ENCODE measurements at regions not wholly inside any gene's neighbourhood (a gene's known extent, or its start where the extent isn't known, plus 50 kb on each side); places are given as distances from the start of the nearest gene placed in this dataset.
A peak's percentile ranks its signal among the peaks of the same experiment; 100 is the strongest.
"Not testable (repeated sequence)": the region's sequence is repeated elsewhere in the genome, so short reads cannot be mapped to it uniquely, and the experiment has no call there.

DNA sequence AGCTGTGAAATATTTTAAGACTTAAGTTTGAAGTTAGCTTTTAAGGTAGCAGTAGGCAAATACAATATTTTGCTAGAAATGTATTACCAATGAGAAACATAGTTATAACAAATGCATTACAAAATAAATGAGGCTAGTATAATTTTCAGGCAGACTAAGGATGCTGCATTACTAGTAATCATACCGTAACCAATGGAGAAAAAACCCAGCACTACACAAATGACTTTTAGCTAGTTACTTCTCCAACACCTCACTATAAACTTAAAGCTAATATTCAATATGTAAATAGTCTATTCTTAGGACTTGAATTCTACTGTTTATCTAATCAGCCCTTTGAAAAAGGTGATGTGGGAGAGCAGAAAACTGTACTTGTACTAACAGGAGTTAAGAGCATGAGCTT is 285.3 kb upstream of the KLF14 start:
- no peak for DNase-seq (ENCODE audit: low read depth)

DNA sequence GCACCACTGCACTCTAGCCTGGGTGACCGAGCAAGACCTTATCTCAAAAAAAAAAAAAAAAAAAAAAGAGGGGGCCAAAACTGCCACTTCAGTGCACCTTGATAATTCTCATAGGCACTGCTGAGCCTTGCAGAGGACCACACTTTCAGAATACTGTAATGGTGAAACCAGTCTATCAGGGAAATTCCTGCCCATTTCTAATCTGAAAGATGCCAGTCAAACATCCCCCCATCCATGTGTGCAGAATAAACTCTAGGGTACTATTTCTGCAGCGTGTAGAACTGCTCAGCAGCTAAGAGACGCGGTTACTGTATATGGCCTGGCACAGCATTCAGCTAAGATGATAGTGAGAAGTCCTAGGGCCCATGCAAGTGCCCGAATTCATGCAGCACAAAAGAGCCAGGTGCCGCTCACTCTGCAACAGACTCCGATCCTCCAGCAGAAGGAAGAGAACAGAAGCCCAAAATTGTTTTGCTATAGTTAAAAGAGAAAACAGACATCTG is 286.8 kb upstream of the KLF14 start:
- DNase-seq (ENCODE audit: low read depth), result no peak

DNA sequence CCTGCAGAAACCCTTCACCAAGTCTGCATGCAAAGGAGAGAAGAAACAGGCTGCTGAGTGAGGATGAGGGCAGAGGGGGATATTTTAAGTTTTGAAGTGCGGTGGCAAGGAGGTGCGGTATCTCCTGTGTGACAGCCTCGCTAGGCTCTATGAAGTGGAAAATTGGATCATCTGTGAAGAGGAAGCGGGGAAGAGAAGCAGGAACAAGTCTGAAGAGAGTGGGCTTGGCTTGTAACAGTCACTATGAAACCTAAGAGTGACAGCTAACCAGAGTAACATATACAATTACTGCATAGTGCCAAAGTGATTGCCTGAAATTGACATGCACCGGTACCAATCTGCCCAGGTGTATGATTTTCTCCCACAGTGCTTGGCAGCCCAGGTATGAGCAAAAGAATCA is 287.5 kb upstream of the KLF14 start:
- no peak for DNase-seq (ENCODE audit: low read depth)

DNA sequence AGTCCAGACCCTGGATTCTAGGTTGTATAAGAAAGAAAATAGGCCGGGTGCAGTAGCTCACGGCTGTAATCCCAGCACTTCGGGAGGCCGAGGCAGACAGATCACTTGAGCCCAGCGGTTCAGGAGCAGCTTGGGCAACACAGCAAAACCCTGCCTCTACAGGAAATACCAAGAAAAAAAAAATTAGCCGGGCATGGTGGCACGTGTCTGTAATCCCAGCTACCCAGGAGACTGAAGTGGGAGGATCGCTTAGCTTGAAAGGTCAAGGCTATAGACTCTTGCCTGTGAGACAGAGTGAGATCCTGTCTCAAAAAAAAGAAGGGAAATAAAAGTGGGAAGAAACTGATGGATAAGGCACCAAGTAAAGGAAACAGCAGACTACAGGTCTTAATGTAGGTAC is 287.9 kb upstream of the KLF14 start:
- no peak for DNase-seq (ENCODE audit: low read depth)

DNA sequence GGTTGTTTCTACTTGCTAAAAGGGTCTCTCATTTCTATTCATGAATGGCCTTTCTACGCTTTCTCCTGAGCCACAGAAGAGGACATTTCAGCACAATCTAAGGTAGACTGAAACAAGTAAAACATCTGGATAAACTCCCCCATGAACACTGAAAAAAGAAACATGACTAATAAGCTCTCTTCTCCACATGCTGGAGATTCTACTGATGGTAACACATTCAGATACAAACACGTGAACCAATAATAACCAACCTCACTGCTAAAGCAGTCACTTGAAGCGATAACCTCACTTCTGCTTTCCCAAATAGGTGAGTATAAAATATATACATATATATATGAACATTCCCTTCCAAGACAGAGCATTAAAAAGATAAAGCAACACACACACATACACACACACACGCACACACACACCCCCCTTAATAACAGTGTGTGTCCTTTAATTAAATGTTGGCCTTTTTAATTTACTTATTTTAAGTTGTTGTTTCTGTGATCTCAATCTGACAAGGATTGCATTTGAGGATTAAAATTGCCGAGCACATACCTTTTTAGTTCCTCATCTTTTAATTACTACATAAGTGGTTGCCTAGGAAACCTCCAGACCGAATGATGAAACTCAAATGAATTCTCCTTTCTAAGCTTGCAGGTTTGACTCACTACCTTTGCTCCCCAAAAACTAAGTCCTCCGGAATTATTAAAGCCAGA is 292.4 kb upstream of the KLF14 start:
- DNase-seq (ENCODE audit: low read depth), result no peak

DNA sequence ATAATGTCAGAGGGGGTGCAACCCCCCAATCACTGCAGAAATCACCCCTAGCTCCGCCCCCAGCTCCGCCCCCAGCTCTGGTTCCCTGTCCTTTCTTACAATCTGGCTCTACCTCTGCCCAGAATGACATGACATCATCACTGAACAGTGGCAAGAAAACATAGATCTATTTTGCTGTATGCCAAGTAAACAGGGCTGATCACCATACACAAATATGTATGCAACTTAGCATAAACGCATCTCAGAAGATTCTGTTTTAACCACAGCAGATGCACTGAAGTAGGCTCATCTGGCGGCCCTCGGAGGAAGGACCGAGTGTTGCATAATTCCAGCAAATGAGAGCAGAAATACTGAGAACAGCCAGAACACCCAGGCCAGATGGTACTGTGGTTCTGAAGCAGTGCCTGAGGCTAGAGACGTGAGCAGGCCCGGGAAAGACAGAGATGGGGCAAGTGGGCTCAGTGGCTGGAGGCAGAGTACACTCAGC is 293.3 kb upstream of the KLF14 start:
- peak; percentile 46 for DNase-seq (ENCODE audit: low read depth)

DNA sequence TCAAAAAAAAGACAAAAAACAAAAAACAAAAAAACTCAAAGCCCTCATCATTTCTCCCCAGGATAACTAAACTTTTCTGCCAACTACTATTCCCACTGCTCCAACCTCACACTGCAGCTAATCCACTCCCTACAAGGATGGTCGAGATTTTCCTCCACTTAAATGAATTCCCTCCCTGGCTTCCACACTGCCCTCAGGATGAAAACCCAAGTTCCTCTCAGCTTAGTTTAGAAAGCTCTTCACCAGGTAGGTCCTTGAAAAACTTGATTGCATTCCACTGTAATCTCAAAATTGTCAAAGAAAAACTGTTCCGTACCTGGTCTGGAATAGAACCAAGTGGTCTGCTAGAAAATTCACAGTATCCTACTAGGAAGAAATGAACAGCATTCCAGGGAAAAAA is 294.3 kb upstream of the KLF14 start:
- no peak for DNase-seq (ENCODE audit: low read depth)

DNA sequence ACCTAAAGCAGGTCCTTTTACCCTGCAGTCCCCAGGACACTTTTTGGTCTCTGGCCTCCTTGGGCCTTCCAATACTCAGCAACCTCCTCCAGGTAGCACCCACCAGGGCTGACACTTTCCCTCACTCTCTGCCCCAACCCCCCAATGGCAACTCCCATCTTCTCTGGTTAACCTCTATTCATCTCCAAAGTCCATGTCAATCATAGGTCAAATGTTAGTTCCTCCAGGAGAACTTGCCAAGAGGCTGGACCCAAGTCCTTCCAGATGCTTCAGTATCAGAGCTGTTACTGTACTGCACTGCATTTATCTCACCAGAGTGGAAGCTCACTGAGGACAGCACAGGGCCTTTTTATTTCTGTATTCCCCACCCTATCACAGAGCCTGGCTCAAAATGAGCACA is 295.0 kb upstream of the KLF14 start:
- no peak for DNase-seq (ENCODE audit: low read depth)

DNA sequence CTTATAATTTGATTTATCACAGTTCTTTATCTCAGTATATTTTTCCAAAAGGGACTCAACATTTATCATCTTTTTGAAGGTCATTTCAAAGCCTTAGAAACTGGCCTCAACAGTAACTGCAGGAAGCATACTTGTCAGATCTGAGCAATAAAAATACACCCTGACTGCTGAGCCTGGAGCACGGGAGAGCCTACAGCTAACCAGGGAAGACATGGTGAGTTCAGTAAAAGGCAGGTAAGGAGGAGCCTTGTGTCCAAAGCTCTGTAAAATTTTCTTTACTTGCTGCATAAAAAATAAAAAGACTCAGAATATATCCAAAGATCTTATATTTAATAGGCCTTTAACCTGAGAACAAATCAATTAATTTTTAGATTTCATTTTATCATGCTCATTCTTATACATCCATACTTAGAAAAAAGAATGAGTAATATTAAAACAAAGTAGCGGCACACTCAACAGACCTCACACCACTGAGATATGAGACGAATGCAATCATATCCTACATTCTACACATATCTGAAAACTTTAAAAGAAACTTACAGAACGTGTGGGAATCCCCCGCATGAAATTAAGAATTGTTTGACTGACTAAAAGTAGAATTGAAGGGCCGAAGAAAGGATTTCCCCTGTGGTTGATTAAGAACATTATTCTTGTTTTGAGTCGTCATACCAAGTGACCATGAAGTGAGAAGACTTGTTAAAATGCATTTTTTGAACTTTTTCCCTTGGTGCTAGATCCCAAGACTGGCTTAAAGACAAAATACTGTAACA is 296.4 kb upstream of the MKLN1 start:
- DNase-seq (ENCODE audit: low read depth), result no peak

DNA sequence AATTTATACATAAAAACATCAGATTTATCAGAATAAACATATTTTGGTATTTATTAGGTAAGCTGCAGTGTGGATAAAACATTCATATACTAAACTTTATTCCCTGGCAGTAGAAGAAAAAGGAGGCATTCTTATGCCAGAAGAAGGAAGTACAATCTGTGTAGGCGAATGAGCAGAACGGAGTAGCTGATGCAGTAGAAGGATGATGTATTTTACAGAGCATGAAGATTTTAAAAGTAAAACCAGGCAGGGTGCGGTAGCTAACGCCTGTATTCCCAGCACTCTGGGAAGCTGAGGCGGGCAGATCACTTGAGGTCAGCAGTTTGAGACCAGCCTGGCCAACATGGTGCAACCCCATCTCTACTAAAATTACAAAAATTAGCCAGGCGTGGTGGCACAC is 294.9 kb upstream of the MKLN1 start:
- DNase-seq (ENCODE audit: low read depth), result no peak

DNA sequence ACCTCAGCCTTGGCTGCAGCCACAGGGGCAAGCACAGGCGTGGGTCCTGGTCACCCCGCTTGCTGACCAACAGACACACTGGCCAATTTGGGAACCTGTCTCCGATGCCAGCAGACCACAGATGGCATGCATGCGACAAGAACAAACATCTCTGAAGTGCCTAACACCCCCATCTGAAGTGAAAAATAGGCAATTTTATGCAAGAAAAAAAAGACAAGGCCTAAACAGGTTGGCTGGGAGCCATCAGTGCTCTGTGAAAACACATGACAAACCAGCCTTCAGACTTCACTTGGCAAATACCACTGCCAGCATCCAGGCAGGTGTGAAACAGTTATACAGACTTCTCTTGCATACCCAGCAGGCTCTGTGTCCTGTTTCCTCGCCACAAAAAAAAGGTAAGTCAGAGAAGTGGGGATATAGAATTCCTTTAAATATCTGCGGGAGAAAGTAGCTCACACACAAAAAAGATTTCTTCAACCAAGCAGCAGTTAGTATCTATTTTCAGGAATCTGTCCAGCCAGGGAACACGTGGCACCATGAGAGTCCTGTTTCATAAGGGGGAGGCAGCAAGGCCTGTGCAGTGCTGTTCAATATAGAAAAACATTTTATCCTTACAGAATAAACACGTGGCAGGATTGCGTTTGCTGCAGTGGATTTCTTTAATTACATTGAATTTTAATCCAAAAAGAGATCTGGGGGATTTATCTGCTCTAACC is 293.4 kb upstream of the MKLN1 start:
- DNase-seq (ENCODE audit: low read depth), result no peak

DNA sequence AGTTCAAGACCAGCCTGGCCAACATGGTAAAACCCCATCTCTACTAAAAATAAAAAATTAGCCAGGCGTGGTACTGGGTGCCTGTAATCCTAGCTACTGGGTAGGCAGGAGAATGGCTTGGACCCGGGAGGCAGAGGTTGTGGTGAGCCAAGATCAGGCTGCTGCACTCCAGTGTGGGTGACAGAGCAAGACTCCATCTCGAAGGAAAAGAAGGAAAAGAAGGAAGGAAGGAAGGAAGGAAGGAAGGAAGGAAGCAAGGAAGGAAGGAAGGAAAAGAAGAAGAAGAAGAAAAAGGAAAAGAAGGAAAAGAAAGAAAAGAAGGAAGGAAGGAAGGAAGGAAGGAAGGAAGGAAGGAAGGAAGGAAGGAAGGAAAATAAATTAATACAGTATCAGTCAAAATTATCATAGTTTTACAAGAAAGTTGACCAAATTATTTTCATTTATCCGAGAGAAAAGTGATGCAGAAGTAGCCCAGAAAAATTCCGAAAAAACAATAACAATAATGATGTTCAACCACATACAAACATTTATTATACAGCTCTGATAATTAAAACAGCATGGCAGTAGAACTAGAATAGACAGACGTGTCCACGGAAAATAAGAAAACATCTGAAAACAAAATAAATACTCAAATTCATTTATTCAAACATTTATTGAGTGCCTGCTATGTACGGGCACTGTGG is 292.4 kb upstream of the MKLN1 start:
- DNase-seq (ENCODE audit: low read depth), result no peak

DNA sequence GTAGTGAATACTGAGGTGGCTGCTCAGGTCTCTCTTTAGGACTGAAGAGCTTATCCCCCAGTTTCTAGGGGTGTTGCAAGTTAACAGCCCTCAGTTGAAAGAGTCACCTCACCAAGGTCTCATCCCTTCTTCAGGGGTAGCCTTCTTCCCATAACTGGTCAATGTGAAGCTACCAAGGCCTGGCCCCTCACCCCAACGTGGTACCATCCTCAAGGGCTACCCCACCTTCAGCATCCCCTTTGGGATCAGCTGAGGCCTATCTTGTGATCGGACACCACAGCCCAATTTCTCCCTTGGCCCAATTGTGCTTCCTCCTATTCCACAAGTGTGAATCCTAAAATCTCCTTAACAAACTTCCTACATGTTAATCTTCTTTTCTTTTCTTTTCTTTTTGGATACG is 289.5 kb upstream of the MKLN1 start:
- DNase-seq (ENCODE audit: low read depth), result no peak

DNA sequence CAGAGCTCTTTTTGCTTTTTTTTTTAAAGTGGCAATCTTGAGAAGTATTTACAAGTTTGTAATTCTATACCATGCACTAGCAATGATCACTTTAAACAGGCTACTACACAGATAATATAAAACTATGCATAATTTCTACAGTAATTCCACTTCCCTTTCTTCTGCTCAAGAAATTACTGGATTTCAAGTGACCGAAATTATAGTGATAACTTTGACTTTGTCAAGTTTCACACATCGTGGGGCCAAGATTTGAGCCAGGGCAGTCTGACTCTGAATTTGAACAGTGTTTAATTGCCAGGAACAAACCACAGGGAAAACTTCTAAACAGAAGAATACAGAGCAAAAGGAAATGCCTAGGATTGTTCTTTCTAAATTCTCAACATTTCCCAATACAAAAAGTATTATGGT is 288.3 kb upstream of the MKLN1 start:
- no peak for DNase-seq (ENCODE audit: low read depth)

DNA sequence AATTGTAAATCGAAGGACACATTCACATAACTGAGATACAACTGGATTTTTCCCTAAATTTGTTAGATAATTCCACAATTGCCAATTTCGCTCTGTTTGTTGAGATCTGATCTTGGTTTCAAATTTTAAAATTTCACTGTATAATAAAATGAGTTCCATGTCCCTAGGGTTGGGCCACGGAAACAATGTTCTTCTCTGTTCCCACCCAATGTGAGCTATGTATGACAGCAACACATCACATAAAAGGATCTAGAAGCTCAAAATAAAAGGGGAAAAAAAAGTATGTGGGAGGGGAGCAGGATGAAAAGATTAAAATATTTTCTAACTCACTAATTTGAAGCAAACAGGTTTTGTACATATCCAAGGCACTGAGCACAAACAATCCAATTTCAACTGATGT is 287.8 kb upstream of the MKLN1 start:
- DNase-seq (ENCODE audit: low read depth), result no peak

DNA sequence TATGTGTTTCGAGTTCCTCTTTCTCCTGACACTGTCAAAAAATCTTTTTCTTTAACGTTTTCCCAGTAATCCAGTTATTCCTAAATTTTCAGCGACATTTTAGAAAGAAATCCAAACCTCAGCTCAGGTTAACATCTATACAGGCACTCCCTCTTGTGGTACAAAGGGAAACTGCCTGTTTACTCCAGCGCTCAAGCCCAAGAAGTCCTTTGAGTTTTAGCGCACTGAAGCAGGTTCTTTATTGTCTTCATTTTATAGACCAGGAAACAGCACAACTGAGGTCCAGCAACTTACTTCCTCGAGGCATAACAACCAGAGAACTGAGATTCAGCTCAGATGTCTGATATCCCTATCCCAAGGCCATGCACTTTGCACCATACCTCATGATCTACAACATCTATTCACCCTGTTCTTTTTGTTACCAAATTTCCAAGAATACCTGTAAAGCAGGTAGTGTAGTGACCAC is 287.2 kb upstream of the MKLN1 start:
- no peak for DNase-seq (ENCODE audit: low read depth)

DNA sequence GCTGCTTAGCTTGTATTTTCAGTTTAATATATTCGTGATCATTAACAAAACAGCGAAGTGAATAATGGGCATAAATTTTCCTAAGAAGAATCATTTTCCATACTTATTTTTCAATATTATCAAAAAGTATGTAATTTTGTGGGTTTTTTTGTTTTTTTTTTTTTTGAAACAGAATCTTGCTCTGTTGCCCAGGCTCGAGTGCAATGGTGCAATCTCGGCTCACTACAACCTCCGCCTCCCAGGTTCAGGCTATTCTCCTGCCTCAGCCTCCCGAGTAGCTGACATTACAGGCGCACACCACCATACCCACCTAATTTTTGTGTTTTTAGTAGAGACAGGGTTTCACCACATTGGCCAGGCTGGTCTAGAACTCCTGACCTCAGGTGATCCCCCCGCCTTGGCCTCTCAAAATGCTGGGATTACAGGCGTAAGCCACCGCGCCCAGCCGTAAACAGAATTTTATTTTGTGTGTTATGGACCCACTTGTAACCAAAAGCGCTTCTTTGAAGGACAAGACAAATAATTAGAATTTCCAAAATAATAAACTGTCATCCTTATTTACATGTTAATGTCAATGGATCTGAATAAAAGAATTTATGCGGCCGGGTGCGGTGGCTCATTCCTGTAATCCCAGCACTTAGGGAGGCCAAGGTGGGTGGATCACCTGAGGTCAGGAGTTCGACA is 286.5 kb upstream of the MKLN1 start:
- not testable (repeated sequence) for DNase-seq (ENCODE audit: low read depth)

DNA sequence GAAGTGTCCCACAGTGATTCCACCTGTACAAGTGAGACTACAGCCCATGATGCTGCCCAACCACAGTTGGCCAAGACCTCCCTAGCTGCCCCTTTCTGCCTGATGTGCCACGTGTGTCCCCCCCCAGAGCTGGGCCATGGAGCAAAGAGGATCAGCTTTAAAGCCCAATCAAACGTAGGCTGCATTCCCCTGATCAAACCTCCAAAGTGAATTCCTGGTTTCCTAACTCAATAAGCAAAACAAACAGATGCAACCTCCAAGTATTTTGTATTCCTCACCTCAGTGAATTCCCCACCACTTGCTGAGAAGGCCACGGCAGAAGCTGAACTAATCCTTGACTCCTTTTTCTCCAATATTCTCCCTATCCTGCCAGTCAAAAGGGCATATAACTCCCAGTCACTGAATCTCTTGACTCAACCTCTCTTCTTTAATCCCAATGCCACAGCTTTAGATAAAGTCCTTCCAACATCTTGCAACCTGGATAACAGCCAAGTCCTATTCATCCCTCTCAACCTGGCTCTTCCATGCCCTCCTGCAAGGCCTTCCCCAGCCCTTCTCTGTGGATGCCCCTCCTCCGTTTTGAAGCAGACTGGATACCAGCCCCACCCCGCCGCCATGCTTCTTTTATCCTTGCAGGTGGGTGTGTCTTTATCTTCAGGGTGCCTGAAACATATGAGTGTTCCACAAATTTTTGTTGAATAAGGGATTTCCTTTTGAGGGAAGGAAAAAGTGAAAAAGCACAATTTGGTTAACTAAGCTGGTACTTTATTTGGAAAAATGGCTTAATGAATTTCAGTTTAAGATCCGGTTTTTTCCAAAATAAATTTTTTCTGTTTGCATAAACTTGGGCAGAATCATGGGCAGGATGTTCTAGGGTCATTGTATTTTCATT is 285.2 kb upstream of the MKLN1 start:
- DNase-seq (ENCODE audit: low read depth), result no peak

DNA sequence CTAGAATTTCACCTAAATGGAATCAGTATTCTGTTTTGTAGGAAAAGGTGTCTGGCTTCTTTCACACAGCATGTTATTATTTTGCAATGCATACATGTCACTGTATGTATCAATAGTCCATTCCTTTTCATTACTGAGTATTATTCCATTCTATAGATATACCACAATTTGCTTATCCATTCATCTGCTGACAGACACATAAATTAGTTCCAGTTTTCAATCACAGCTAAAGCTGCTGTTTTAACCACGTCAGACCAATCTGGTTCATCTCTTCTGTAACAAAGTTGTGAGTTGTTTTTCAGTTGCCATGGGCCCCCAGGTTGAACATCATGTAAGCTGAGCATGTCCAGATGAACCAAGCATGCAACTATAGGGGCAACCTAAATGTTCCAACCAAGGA is 282.1 kb upstream of the MKLN1 start:
- DNase-seq (ENCODE audit: low read depth), result no peak

DNA sequence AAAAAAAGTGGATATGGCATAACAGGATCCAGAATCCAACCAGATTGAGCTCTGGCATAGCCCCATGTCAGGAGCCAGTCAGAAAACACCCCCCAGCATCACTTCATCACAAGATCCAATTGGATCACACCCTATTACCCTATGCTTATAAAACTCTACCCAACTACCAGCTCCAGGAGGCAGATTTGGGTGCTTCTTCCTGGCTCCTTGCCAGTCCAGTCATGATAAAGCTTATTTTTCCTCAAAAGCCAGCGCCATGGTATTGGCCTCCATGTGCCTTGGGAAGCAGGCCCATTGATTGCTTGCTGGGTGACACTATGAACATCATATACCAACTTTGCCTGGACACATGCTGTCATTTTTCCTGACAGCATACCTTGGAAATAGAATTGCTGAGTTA is 281.4 kb upstream of the MKLN1 start:
- no peak for DNase-seq (ENCODE audit: low read depth)

Measured in T follicular helper cell (primary cell).